SW 1271 (cell line): ENCODE measurements at regions not wholly inside any gene's neighbourhood (a gene's known extent, or its start where the extent isn't known, plus 50 kb on each side); places are given as distances from the start of the nearest gene placed in this dataset.

ENCODE experiments used
- DNase-seq, 2 experiments: peaks; one replicate each; lab custom pipeline; 2025; lab: John Stamatoyannopoulos, UW

DNA sequence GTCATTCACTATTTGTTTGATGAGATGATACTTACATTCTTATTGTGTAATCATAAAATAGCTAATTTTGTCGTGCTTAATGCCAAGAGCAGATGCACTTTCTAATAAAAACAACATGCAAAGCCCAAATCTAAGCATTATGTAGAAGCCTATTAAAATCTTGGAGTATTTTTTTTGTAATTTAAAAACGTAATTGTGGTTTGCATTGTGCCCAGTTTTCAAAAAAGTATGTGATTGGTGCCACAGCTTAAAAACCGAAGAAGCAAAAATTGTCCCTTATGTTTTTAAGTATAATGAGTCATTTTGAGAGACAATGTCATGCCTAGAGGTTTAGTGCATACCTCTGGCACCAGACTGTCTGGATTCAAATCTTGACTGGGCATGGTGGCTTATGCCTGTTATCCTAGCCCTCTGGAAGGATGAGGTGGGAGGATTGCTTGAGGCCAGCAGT lies 464.8 kb upstream of the RGS6 start:
- DNase-seq: no peak

DNA sequence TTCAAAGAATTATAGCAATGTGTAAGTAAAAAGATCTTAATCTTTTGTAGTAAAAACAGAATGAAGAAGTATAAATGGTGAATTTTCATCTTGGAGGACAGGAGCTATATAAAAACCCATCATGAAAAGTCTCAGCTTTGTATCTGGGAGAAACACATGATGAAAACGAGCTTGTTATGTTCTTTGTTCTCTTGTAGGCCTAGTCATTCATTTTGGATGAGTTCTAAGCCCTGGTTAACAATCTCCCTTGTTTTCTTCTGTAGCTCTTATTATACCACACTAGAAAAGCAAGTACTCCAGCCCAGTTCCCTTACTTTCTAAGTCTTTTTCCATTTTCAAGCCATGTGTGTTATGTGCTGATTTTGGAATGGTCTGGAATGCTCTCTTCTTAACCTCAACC lies 463.5 kb upstream of the RGS6 start:
- DNase-seq: no peak

DNA sequence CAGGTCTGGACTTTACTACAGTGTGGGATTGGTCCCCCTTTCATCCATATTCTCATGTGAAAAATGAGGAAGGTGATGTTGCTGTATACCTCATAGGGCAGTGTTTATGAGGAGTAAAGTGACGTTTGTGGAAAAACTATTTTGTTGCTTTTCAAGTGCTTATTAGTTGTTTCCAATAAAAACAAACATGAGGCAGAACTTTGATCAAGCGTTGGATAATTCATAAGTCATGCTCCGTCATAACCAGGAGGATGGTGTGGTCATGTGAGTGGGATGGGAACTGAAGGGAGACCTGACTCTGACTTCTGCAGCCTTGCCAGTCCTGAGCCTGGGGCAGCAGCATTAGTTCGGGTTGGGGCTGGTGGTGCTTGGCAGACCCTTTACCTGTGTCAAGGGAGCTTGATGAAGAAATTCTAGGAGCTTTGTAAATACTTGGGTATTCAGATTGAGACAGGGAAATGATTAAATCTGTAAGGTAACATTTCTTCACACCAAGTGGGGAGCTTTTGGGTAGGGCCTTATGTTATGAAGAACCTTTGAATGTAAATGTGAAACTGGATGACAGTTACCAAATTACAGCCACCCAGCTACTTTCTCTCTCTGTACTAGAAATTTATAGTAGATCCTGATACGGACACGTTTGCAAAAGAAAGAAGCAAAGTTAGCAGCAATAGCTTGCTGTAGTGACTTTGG lies 462.4 kb upstream of the RGS6 start:
- DNase-seq: no peak

DNA sequence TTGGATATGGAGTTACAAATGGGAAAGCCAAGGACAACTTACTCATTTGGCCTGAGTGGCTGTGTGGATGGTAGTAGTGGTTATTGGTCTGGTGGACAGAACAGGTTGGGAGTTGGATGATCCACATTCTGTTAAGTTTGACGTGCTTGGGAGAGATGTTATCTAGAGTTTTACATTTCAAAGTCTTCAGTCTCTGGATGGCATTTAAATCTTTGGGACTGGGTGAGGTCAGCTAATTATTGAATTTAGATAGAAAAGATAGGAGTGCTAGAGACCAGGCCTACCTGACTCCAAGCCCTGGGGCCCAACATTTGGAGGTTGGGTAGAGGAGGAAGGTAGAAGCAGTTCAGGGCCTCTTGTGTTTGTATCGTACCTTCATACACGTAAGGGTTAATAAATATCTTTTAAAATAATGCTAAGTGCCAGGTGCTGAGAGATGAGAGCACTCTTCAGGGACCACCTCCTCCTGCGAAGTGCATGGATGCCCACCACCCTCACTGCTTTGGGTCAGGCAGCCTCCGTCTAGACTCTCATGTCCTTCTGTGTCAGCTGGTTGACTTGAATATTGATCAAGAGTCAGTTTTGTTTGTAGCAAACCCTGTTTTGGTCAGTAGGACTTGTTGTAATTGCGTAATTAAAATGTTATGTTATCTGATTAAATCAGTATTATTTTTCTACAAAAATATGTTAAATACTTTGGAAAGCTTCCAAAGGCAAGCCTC lies 460.4 kb upstream of the RGS6 start:
- no peak for DNase-seq

DNA sequence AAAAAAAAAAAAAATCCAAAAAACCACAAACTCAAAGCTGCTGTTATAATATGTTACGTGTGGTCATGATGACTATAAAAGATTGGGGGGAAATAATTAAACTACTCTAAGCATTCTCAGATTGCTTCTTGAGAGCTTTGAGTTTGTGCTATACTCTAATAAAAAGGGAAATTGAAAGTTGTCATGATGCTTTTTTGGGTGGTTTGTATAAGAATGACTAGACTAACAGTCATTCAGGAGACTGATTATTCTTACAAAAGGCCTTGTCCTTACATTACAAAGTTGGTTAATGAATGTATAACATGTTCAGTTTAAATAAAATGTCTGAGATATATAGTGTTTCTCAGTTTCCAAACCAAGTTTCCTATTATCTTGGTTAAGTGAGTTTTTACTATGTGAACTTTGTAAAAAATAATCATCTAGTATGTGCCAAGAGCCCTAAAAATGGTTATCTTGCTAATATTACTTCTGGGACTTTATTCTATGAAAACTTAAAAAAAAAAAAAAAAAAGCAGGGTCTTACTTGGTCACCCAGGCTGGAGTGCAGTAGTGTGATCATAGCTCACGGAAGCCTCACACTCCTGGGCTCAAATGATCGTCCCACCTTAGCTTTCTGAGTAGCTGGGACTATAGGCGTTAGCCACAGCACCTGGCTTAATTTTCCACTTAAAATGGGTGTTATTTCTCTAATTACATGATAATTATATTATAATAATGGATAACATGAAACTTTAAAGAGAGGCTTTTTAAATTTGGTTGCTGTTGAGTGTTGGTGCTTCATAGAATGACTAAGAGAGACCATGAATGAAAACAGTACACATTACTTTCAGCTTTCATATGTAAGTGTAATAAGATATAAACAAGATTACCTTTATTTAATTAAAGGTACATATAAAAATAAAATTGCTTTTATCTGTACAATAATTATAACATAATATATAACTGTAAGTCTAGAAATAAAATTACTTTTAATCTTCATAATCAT lies 459.6 kb upstream of the RGS6 start:
- DNase-seq: no peak

DNA sequence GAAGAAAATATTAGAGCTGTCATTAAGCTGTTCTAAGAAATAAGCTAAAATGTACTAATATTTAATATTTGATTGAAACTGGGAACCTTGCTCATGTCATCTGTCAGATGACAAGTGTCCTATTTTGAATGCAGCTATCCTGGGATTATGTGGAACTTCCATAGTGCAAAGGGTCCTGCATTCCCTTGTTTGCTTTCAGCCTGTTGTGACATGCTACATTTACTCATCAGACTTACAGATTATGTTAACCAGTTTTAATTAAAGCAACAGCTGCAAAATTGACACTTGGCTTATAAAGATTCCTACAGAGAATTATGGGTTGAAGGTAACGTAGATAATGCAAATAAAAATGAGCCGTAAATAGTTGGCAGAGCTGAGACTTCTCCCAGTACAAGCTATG lies 458.4 kb upstream of the RGS6 start:
- no peak for DNase-seq

DNA sequence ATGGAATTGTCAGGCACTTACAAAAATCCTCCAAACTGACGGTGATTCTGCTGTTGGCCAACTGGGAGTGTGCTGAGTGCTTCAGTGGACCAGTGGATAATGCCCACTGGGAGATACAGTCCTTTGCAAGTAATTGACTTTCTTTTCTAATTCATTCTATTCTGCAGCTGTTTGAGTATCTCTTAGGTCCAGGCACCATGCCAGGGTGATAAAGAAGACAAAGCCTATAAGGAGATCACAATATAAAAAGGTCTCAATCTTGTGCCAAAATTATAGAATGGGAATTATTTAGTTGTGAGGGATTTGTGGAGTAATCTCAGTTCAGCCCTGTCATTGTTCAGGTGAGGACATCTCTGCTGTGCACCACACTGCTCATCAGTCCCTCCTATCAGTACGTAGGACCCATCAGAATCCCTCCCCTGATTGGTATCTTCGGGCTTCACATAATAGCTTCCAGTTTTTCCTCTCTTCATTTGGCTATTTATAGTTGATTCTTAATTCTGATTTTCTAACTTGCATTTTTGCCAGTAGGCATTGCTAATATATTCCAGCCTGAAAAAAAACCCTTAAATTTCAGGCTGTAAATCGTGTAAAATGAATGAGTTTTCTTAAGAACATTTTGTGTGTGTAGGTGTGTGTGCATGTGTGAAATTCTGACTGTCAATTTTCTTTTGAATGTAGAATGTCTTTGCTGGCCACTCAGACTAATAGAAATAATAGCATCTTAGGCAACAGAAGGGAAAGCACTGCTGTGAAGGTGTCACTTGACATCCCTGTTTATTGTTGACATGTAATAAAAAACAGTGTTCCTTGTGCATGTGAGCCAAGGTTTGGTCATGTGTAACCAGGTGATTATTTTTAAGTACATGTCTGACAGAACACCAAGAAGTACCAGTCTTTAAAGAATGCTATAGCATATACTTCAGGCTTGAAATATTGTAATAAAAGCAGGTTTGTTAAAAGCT lies 457.6 kb upstream of the RGS6 start:
- DNase-seq: no peak

DNA sequence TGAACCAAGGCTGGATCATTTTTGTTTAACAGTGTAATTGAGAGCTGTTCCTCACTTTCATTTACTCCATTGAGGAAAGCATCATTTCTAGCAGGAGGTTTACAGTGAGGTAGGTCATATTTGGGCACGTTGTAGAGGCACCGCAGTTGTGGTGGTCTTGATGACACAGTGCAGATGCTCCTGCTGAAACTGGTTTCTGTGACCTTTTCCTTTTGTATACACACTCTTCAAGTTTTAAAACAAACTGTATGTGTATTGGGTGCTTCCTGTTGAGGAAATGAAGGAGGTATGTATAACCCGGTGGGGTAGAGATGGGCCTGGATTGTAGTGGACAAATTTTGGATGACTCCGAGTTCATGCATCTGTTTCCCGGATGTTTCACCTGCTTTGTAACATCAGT lies 456.3 kb upstream of the RGS6 start:
- no peak for DNase-seq

DNA sequence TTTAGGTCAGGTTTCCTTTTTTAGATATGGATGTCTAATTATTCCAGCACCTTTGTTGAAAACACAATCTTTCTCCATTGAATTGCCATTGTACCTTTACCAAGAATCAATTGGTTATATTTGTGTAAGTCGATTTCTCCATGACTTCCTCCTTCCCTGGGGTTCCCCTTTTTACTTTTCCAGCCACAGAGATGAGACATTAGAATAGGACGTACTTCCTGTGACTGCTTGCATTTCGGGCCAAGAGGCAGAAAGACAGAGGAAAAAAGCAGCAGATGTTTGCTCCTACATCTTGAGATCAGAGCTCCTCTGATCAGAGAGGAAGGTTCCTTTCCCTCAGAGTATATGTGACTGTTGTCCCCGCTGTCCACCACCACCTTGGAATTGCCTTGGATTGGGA lies 453.7 kb upstream of the RGS6 start:
- peak in 1 of 2 experiments; percentile 14 for DNase-seq

DNA sequence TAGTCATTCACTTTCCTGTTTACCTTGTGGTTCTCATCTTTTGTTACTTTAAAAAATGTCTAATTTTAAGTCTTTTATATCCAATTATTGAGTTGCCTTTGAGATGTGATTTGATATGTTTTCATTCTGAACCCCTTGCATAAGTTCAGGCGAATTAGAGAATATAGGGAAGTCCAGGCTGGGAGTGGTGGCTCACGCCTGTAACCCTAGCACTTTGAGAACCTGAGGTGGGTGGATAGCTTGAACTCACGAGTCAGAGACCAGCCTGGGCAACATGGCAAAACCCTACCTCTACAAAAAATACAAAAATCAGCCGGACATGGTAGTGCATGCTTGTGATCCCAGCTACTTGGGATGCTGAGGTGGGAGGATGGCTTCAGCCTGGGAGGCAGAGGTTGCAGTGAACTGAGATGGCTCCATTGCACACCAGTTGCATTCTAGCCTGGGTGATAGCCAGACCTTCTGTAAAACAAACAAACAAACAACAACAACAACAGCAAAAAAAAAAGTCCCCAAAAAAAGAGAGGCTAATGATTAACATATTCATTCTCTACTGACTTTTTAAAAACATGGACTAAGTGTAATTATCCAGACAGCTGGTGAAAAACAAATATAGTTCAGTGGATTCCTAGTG lies 451.1 kb upstream of the RGS6 start:
- no peak for DNase-seq

DNA sequence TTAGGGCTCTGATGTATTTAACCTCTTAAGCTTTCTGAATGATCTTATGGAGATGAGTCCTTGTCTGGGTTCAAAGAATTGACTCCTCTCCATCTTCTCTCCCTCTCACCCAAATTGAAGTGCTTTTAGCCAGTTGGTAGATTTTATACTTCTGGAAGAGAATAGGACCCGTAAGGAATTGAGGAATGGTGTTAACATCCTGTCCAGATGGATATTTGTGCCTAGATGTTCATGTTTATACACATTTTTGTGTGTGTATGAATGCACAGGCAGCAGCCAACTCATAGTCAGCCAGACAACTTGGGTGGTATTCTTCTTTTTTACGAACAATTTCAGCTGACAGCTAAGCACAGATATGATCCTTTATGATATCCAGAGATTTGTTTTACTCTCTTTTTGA lies 449.6 kb upstream of the RGS6 start:
- no peak for DNase-seq

DNA sequence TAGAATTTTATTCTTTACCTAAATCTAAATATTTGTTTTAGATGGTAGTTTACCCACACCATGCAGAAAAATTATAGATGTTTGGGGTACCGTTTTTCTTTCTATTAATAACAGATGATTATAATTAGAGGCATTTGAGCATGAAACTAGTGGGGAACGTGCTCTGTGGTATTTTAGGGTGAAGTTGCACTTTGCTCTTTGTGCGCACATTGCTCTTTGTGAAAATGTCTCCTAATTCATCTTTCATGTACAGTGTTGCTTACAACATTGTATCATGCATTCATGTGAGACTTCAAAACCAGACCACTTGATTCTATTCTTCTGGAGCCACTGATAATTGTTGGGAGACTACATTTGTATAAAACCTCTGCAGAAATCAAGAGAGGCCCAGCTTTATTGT lies 449.1 kb upstream of the RGS6 start:
- no peak for DNase-seq

DNA sequence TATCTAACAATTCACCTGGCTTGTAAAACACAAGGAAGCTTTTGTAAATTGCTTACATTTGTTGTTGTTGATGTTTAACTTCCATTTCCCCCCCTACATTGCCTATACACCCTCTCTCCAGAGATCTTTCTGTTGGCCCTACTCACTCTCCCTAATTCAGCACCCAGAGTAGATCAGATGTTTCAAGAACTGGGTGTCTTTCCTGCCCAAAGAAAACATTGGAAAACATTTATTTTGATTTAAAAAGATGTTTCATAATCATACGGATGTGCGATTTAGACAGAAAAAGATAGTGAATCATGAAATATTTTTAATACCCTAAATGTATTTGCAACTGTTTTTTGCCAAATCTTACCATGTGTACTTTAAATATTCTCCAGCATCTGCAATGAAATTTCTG lies 446.4 kb upstream of the RGS6 start:
- DNase-seq: no peak

DNA sequence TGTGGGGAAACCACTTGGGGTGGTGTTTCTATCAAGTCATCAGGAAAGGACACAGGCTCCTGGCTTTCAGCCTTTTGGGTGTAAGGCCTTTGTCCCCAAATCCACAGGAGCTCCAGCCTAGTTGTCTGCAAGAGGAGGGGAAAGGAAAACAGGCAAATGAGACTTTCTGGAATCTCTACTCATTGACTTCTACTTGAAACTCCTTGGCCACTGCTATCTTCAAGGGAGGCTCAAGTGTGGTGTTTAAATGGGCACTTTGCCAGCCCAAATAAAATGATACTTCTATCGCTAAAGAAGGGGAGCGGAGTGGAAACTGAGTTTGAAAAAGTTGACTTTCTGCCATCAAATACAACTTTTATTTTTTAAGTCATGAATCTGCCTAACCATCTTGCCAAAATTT lies 445.9 kb upstream of the RGS6 start:
- DNase-seq: no peak

DNA sequence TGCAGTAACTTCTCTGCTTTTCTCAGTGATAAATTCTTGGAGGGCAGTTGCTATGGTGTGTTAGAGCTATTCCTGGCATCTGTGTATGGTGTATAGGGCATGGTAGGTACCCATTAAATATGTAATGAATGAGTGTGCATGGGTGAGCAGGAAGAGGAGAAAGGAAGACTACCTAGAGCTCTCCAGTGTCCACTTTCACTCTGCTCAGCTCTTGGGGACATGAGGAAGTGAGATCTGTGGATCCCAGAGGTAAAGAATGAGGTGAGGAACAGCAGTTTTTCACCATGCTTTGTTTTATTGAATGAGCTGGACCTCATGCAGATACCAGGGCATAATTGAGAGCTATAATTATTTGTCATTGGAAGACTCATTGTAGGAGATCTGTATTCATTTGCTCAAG lies 444.8 kb upstream of the RGS6 start:
- no peak for DNase-seq

DNA sequence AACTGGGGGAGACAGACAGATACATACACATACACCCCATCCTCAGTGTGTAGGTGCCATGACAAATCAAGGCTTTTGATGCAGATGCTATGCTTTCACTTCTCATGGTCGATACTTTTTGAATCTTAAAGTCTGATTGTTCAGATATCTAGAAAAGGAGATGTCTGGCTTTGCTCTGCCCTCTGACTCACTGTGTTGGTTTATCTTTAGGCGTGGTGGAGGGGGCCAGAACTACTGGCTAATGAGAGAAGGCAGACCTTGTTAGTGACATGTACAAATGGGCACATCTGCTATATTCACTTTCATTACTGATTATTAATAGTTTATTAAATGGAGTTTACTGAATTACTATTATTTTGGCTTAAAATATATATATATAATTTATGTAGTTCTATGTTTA lies 444.3 kb upstream of the RGS6 start:
- no peak for DNase-seq

DNA sequence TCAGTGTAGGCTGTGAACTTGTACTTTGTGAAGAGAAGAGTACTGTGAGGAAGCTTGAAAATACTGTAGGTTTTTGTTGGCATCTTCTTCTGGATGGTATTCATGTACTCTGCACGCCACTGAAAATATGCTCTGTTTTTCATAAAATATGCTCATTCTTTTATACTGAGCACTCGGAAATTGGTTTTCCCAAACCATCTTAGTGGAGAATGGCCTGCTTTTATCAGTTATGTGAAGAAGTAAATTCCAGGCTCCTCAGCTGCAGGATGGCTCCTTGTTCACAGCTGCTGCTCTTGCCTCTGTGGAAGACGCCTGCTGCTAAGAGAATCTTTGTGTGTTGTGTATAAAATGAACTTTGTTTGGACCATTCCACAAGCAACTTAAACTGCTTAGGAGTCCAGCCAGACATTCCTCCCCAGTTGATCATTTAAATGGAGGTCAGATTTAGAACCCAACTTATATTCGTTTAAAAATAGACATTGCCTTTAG lies 443.5 kb upstream of the RGS6 start:
- no peak for DNase-seq

DNA sequence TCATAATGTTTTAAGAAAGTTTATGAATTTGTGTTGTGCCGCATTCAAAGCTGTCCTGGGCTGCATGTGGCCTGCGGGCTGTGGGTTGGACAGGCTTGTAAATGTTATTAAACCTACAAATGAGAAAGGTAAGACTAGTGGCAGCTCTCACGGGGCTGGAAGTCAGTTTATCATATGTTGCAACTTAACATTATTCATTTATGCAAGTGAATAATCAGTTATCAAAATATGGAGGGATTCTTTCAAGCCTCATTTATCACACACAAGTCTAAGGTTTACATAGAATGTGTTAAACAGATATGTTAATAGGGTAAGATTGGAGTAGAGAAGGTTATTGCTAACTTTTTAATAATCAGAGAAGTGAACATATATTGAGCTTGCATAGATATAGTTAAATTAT lies 442.5 kb upstream of the RGS6 start:
- DNase-seq: no peak

DNA sequence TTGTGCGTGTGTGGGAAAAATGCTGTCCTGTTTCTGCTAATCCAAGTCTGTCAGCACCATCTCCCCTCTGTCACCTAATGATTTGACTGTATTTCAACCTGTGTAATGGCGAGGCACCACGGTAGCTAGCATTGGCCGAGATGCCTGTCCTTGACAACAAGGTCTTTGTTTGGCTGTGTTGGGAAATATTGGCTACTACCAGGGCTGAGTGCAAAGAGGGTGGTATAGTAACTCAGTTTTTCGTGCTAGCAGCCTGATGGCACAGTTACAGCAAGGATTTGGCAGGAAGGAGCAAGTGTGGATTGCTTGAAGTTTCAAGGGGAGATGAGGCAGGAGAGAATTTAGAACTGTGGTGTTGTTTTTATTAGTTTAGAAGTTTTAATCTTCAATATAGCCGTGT lies 440.3 kb upstream of the RGS6 start:
- DNase-seq: no peak

DNA sequence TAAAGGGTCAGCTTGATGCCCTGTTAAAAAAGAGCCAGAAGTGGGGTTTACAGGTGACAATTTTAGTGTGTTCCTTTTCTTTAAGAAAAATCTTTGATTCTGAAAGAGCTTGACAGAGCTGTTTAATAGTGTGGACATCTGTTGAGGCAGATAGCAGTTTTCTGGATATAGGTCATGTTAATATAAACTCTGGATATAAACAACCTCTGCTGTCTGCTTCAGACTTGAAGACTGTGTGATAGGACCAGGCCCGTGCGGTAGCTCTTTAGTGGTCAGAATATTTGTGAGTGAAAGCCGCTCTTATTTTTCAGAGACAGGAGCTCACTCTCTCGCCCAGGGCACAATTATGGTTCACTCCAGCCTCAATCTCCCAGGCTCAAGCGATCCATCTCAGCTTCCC lies 439.9 kb upstream of the RGS6 start:
- DNase-seq: no peak

DNA sequence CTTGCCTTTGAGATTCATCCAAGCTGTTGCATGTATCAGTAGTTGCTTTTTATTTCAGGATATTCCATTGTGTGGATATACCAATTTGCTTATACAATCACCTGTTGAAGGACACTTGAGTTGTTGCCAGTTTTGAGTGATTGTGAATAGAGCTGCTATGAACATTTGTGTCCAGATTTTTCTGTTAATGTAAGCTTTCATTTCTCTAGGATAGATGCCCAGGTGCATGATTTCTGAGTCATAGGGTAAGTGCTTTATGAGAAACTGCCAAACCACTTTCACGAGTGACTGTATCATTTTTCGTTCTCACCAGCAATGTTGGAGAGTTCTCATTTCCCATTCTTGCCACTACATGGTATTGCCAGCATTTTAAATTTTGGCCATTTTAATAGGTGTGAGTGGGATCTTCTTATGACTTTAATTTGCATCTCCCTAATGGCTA lies 434.6 kb upstream of the RGS6 start:
- DNase-seq: no peak
